Head of caudate nucleus (tissue), 42 donors: ENCODE measurements at regions not wholly inside any gene's neighbourhood (a gene's known extent, or its start where the extent isn't known, plus 50 kb on each side); places are given as distances from the start of the nearest gene placed in this dataset.

Experiments used
- DNase-seq, 42 donors: peaks; one replicate each; pipeline versions ENCODE4 v3.0.0 to v3.0.0-alpha.2; 2020 to 2021; ENCODE audit warnings: mixed read lengths in 7 of 42
- intact Hi-C: fragments of 100-400 bp; cut with DNase I; formaldehyde crosslinking; loops from one replicate; pipeline ENCODE4 v1.15.0; 2022

DNA sequence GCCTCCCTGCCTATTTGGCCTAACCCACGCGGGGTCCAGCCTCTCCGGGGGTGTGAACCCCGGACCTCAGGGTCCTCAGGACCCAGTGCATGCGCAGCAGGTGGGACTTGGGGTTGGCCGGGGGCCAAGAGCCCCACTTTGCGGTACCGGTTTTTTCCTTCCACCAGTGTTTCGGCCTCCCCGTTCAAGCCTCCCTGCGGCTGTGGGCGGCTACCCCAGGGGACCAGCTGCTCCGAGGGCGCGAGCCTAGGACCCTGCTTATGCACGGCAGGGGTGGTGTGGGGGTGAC lies 327.3 kb downstream of the ALG10 start:
- intact Hi-C loops, result no loop called here
- DNase-seq, result no peak

DNA sequence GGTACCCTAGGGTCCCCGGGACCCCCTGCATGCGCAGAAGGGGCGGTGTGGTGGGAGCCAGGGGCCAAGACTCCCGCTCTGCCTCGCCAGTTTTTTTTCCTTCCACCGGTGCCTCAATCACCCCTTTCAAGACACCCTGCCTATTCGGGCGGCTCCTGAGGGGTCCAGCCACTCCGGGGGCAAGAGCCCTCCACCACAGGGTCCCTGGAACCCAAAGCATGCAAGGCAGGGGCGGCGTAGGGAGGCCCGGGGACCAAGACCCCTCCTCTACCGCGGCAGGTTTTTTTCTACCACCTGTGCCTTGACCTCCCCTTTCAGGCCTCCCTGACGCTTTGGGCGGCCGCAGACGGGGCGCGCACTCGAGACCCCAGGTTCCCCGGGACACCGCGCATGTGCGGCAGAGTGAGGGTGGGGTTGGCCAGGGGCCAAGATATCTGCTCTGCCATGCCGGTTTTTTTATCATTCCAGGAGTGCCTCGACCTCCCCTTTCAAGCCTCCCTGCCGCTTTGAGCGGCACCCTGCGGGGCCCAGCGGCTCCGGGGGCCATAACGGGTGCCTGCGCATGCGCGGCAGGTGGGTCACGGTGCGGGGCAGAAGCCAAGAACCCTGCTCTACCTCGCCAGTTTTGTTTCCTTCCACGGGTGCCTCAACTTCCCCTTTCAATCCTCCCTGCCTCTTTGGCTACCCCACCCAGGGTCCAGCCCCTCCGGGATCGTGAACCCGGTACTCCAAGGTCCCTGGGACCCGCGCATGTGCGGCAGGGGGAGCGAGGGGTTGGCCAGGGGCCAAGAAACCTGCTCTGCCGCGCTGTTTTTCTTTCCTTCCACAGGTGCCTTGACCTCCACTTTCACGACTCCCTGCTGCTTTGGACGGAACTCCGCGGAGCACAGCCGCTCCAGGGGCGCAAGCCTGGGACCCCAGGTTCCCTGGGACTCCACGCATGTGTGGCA lies 328.1 kb downstream of the ALG10 start:
- intact Hi-C loops, result no loop called here
- DNase-seq, result no peak

DNA sequence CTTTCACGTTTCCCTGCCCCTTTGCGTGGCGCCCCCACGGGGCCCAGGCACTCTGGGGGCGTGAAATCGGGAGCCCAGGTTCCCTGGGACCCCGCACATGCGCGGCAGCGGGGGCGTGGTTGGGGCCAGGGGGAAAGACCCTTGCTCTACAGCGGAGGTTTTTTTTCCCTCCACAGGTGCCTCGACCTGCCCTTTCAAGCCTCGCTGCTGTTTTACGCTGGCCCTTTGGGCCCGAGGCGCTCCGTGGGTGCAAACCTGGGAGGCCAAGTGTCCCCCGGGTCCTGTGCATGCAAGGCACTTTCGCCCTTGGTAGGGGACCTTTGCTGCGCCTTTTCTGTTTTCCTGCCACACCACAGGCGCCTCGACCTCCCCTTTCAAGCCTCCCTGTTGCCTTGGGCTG lies 329.8 kb downstream of the ALG10 start:
- DNase-seq, result no peak
- intact Hi-C loops, result no loop called here

DNA sequence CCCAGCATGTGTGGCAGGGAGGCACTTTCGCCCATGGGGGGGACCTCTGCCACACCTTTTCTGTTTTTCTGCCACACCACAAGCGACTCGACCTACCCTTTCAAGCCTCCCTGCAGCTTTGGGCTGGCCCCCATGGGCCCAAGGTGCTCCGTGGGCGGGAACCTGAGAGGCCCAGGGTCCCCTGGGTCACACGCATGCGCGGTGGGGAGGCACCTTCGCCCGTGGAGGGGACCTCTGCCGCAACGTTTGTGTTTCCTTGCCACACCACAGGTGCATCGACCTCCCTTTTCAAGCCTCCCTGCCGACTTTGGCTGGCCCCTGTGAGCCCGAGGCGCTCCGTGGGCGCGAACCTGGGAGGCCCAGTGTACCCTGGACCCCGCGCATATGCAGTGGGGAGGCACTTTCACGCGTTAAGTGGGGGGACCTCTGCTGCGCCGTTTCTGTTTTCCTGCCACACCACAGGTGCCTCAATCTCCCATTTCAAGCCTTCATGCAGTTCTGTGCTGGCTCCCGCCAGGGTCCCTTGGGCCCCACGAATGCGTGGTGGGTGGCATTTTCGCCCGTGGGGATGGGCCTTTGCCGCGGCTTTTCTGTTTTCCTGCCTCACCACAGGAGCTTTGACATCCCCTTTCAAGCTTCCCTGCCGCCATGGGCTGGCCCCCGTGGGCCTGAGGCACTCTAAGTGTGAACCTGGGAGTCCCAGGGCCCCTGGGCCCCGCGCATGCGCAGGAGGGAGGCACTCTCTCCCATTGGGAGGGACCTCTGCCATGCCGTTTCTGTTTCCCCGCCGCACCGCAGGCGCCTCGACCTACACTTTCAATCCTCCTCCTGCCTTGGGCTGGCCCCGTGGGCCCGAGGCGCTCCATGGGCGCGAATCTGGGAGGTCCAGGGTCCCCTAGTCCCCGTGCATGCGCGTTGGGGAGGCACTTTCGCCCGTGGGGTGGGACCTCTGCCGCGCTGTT lies 332.2 kb downstream of the ALG10 start:
- DNase-seq, result no peak
- intact Hi-C loops, result no loop called here

DNA sequence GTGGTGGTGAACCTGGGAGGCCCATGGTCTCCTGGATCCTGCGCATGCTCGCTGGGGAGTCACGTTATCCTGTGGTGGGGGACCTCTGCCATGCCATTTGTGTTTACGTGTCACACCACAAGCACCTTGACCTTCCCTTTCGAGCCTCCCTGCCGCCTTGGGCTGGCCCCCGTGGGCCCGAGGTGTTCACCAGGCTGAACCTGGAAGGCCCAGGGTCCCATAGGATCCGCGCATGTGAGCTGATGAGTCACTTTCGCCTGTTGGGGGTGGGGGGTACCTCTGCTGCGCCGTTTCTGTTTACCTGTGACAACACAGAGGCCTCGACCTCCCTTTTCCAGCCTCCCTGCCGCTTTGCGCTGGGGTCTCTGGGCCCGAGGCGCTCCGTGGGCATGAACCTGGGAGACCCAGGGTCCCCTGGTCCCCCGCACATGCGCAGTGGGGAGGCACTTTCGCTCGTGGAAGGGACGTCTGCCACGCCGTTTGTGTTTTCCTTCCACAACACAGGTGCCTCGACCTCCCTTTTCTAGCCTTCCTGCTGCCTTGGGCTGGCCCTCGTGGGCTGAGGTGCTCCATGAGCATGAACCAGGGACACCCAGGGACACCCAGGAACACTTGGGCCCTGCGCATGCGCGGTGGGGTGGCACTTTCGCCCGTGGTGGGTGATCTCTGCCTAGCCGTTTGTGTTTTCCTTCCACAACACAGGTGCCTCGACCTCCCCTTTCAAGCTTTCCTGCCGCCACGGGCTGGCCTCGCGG lies 334.1 kb downstream of the ALG10 start:
- no peak for DNase-seq
- intact Hi-C loops, result no loop called here

DNA sequence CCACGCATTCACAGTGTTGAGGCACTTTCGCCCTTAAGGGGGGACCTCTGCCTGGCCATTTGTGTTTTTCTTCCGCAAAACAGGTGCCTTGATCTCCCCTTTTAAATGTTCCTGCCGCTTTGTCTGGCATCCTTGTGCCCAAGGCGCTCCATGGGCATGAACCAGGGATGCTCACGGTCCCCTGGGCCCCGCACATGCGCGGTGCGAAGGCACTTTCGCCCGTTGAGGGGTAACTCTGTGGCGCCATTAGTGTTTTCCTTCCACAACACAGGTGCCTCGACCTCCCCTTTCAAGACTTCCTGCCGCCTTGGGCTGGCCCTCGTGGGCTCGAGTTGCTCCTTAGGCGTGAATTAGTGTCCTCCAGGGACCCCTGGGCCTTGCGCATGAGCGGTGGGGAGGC lies 335.5 kb downstream of the ALG10 start:
- DNase-seq, result no peak
- intact Hi-C loops, result no loop called here

DNA sequence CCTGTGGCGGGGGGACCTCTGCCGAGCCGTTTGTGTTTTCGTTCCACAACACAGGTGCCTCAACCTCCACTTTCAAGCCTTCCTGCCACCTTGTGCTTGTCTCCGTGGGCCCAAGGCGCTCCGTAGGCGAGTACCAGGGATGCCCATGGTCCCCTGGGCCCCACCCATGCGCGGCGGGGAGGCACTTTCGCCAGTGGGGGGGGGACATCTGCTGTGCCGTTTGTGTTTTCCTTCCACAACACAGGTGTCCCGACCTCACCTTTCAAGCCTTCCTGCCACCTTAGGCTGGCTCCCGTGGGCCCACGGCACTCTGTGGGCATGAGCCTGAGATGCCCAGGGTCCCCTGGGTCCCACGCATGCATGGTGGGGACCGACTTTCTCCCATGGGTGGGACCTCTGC lies 335.9 kb downstream of the ALG10 start:
- DNase-seq, result no peak
- intact Hi-C loops, result no loop called here

DNA sequence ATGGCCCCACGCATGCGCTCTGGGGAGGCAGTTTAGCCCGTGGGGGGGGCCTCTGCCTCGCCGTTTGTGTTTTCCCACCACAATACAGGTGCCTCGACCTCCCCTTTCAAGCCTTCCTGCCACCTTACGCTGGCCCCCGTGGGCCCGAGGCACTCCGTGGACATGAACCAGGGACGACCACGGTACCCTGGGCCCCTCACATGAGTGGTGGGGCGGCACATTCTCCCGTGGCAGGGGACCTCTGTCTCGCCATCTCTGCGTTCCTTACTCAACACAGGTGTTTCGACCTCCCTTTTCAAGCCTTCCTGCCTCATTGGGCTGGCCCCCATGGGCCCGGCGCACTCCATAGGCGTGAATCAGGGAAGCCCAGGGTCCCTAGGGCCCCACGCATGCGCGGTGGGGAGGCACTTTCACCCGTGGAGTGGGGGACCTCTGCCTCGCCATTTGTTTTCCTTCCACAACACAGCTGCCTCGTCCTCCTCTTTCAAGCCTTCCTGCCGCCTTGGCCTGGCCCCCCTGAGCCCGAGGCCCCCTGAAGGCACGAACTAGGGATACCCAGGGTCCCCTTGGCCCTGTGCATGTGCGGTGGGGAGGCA lies 339.5 kb downstream of the ALG10 start:
- no peak for DNase-seq
- intact Hi-C loops, result no loop called here

DNA sequence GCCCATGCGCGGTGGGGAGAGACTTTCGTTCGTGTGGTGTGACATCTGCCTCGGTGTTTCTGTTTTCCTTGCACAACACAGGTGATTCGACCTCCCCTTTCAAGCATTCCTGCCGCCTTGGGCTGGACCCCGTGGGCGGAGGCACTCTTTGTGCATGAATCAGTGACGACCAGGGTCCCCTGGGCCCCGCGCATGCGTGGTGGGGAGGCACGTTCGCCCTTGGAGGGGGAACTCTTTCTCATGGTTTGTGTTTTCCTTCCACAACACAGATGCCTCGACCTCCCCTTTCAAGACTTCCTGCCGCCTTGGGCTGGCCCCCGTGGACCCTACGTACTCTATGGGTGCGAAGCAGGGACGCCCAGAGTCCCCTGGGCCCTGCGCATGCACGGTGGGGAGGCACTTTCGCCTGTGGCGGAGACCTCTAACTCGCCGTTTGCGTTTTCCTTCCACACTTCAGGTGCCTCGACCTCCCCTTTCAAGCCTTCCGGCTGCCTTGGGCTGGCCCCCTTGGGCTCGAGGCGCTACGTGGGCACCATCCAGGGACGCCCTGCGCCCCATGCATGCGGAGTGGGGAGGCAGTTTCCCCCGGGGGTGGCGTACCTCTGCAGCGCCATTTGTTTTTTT lies 340.9 kb downstream of the ALG10 start:
- no peak for DNase-seq
- intact Hi-C loops, result no loop called here

DNA sequence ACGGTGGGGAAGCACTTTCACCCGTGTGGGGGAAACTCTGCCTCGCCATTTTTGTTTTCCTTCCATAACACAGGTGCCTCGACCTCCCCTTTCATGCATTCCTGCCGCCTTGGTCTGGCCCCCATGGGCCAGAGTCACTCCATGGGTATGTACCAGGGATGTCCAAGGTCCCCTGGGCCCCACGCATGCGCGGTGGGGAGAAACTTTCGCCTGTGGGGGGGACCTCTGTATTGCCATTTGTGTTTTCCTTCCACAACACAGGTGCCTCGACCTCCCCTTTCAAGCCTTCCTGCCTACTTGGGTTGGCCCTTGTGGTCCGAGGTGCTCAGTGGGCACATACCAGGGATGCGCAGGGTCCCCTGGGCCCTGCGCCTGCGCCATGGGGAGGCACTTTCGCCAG lies 345.8 kb downstream of the ALG10 start:
- intact Hi-C loops, result no loop called here
- DNase-seq, result no peak

DNA sequence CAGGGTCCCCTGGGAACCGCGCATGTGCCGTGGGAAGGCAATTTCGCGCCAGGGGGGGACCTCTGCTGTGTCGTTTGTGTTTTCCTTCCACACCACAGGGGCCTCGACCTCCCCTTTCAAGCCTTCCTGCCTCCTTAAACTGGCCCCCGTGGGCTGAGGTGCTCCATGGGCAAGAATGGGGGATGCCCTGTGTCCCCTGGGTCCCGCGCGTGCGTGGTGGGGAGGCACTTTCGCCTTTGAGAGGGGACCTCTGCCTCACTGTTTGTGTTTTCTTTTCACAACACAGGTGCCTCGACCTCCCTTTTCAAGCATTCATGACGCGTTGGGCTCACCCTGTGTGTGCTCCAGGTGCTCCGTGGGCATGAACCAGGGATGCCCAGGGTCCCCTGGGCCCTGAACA lies 348.8 kb downstream of the ALG10 start:
- intact Hi-C loops, result no loop called here
- DNase-seq, result no peak

DNA sequence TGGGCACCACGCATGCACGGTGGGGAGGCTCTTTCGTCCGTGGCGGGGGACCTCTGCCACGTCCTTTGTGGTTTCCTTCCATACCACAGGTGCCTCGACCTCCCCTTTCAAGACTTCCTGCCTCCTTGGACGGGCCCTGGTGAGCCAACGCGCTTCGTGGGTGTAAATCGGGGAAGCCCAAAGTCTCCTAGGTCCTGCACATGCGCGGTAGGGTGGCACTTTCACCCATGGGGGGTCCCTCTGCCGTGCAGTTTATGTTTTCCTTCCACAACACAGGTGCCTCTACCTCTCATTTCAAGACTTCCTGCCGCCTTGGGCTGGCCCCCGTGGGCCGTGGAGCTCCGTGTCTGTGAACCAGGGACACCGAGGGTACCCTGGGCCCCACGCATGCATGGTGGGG lies 349.7 kb downstream of the ALG10 start:
- no peak for DNase-seq
- intact Hi-C loops, result no loop called here

DNA sequence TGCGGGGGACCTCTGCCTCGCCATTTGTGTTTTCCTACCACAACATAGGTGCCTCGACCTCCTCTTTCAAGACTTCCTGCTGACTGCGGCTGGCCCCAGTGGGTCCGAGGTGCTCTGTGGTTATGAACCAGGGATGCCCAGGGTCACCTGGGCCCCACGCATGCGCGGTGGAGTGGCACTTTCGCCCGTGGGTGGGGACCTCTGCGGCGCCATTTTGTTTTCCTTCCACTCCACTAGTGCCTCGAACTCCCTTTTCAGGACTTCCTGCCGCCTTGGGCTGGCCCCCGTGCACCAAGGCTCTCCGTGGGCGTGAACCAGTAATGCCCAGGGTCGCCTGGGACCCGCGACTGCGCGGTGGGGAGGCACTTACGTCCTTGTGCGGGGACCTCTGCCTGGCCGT lies 351.6 kb downstream of the ALG10 start:
- intact Hi-C loops, result no loop called here
- no peak for DNase-seq

DNA sequence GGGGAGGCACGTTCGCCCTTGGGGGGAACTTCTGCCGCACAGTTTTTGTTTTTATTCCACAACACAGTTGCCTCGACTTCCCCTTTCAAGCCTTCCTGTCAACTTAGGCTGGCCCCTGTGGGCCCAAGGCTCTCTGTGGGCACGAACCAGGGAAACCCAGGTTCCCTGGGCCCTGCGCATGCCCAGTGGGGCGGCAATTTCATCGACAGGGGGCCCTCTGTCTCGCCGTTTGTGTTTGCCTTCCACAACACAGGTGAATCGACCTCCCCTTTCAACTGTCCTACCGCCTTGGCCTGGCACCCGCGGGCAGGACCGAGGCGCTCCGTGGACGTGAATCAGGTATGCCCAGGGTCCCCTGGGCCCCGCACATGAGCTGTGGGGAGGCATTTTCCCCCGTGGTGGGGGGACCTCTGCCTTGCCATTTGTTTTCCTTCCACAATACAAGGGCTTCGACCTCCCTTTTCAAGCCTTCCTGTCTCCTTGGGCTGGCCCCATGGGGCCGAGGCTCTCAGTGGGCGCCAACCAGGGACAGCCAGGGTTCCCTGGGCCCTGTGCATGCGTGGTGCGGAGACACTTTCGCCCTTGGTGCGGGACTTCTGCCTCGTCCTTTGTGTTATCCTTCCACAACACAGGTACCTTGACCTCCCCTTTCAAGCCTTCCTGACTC lies 354.0 kb downstream of the ALG10 start:
- no peak for DNase-seq
- intact Hi-C loops, result no loop called here

DNA sequence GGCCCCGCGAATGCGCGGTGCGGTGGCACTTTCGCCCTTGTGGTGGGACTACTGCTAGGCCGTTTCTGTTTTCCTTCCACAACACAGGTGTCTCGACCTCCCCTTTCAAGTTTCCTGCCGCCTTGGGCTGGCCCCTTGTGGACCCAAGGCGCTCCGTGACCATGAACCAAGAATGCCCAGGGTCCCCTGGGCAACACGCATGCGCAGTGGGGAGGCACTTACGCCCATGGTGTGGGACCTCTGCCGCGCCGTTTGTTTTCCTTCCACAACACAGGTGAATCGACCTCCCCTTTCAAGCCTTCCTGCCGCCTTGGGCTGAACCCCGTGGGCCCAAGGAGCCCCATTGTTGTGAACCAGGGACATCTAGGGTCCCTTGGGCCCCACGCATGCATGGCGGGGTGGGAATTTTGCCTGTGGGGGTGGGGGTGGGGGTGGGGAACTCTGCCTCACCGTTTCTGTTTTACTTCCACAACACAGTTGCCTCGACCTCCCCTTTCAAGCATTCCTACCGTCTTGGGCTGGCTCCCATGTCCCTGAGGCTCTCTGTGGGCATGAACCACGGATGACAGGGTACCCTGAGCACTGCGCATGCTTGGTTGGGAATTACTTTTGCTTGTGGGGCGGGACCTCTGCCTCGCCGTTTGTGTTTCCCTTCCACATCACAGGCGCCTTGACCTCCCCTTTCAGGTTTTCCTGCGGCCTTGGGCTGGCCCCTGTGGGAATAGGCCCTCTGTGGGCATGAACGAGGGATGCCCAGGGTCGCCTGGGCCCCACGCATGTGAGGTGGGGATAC lies 355.1 kb downstream of the ALG10 start:
- intact Hi-C loops, result no loop called here
- DNase-seq, result no peak

DNA sequence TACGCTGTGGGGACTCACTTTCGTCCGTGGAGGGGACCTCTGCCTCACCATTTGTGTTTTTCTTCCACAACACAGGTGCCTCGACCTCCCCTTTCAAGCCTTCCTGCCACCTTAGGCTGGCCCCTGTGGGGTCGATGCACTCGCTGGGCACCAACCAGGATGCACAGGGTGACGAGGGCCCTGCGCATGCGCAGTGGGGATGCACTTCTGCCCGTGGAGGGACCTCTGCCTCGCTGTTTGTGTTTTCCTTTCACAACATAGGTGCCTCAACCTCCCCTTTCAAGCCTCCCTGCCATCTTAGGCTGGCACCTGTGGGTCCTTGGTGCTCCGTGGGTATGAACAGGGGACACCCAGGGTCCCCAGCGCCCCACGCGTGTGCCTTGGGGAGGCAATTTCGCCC lies 356.8 kb downstream of the ALG10 start:
- DNase-seq, result no peak
- intact Hi-C loops, result no loop called here

DNA sequence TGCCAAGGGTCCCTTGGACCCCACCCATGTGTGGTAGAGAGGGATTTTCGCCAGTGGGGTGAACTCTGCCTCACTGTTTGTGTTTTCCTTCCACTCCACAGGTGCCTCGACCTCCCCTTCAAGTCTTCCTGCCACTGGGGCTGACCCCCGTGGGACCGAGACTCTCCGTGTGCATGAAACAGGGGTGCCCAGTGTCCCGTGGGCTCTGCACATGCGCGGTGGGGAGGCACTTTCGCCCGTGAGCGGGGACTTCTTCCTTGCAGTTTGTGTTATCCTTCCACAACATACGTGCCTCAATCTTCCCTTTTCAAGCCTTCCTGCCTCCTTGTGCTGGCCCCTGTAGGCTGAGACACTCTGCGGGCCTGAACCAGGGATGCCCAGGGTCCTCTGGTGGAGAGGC lies 362.4 kb downstream of the ALG10 start:
- no peak for DNase-seq
- intact Hi-C loops, result no loop called here

DNA sequence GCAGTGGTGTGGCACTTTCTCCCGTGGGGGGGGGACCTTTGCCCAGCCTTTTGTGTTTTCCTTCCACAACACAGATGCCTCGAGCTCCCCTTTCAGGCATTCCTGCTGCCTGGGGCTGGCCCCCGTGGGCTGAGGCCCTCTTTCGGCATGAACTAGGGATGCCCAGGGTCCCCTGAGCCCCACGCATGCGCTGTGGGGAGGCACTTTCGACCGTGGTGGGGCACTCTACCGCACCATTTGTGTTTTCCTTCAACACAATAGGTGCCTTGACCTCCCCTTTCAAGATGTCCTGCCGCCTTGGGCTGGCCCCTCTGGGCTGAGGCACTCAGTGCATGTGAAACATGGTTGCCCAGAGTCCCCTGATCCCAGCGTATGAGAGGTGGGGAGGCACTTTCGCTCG lies 363.7 kb downstream of the ALG10 start:
- DNase-seq, result no peak
- intact Hi-C loops, result no loop called here
